Activated CD4-positive, alpha-beta T cell treated with anti-CD3 and anti-CD28 coated beads for 36 hours (primary cell): ENCODE measurements at regions not wholly inside any gene's neighbourhood (a gene's known extent, or its start where the extent isn't known, plus 50 kb on each side); places are given as distances from the start of the nearest gene placed in this dataset.

Source experiments
- ATAC-seq: fragments of 200-7000 bp; cut with Tn5 transposase; one replicate; pipeline ENCODE4 v1.10.0; 2021; ENCODE audit warnings: mild to moderate bottlenecking, moderate library complexity
- CTCF ChIA-PET: fragments of 350-600 bp; sonication (Branson Sonifier 250); formaldehyde crosslinking; loops from one replicate; lab custom pipeline; 2021; ENCODE audit warnings: antibody characterized with exemption; lab: Charles Lee
- POLR2A ChIA-PET: fragments of 350-600 bp; sonication (Branson Sonifier 250); formaldehyde crosslinking; loops from one replicate; lab custom pipeline; 2021; ENCODE audit warnings: antibody characterized with exemption, inconsistent platforms; lab: Charles Lee
- DNase-seq: peaks from one replicate; pipeline ENCODE4 v3.0.0-alpha.2; 2020
- H3K27ac Mint-ChIP-seq: one replicate; pipeline ENCODE4 v1.8.0; 2021; ENCODE audit warnings: mixed read lengths
- H3K27me3 Mint-ChIP-seq: one replicate; pipeline ENCODE4 v1.8.0; 2021; ENCODE audit warnings: mixed read lengths
- H3K36me3 Mint-ChIP-seq: one replicate; pipeline ENCODE4 v1.8.0; 2021; ENCODE audit warnings: low read depth, mixed read lengths
- H3K4me1 Mint-ChIP-seq: one replicate; pipeline ENCODE4 v1.8.0; 2021; ENCODE audit warnings: mixed read lengths
- H3K4me3 Mint-ChIP-seq: one replicate; pipeline ENCODE4 v1.8.0; 2021; ENCODE audit warnings: mild to moderate bottlenecking, moderate library complexity, mixed read lengths
- H3K9me3 Mint-ChIP-seq: one replicate; pipeline ENCODE4 v1.8.0; 2021; ENCODE audit warnings: low read depth, mixed read lengths
- intact Hi-C, 2 experiments: fragments of 100-400 bp; cut with DNase I in 1 of 2; cut with micrococcal nuclease in 1 of 2; formaldehyde crosslinking; loops; one replicate each; pipeline versions ENCODE4 v1.14.2 to v1.15.1; 2022 to 2024; cut with DNase I, micrococcal nuclease

DNA sequence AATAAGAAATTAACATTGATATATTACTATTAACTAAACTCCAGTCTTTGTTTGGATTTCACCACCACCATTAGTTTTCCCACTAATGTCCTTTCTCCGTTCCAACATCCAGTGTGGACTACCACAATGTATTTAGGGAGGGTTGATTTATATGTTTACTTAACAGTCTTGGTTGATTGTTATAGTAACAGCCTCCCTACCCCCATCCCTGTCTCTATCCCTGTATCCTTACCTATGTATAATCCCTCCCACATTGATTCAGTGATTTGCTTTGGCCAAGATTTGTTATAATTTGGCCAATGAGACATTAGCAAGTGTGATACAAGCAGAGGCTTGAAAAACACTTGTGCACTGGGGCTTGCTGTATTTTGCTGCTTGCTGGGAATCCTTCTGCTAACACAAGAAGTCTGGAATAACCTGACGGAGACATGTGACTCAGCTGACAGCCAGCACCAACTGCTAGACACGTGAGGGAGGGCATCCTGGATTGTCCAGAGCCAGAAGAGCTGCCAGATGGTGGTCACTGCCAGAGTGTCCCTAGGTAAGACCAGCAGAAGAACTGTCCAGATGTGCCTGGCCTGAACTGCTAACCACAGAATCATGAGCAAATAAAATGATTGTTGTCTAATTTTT is 51.2 kb upstream of the TCF7 start:
- ChIA-PET POLR2A (no interaction called here), CTCF (interaction anchor here (0.7 to 6.2 kb wide), 3 partner anchors 23 to 76 kb away, joined by 3 to 33 read pairs (median 12); no protein-coding TSS in a partner anchor)
- Mint-ChIP-seq H3K27me3 (no peaks in the 10 kb centered on the region), H3K4me1 (peaks cover 23% of the 10 kb centered on the region), H3K4me3 (no peak overlapping the region), H3K27ac (no peak overlapping the region), H3K36me3 (no peaks in the 10 kb centered on the region), H3K9me3 (no peaks in the 10 kb centered on the region)
- ATAC-seq (no peak), DNase-seq (no peak)
- intact Hi-C loops: no loop called here

- H3K36me3 Mint-ChIP-seq: no peaks in the 10 kb centered on the region
- no peak overlapping the region for H3K27ac Mint-ChIP-seq
- H3K9me3 Mint-ChIP-seq: no peaks in the 10 kb centered on the region
- DNase-seq (no peak), ATAC-seq (no peak)
- H3K4me1 Mint-ChIP-seq: peaks cover 18% of the 10 kb centered on the region
- POLR2A ChIA-PET: no interaction called here
- intact Hi-C loops: no loop called here
- no peak overlapping the region for H3K4me3 Mint-ChIP-seq
- CTCF ChIA-PET: interaction anchor here (1.0 to 3.2 kb wide), 6 partner anchors 8 to 91 kb away, joined by 4 to 24 read pairs (median 5); no protein-coding TSS in a partner anchor
- H3K27me3 Mint-ChIP-seq: no peaks in the 10 kb centered on the region
These were observed 54.6 kb upstream of the TCF7 start for GRCh38 chr5:134059758-134060495.

GRCh38 chr5:134055015-134055414 is 50.2 kb upstream of the VDAC1 start:
- no peaks in the 10 kb centered on the region for H3K27me3 Mint-ChIP-seq
- no peak overlapping the region for H3K4me3 Mint-ChIP-seq
- H3K4me1 Mint-ChIP-seq: peaks cover 61% of the 10 kb centered on the region
- ChIA-PET POLR2A (no interaction called here), CTCF (interaction anchor here (0.6 to 2.6 kb wide), 4 partner anchors 10 to 168 kb away, joined by 3 to 17 read pairs (median 3); no protein-coding TSS in a partner anchor)
- intact Hi-C loops: no loop called here
- ATAC-seq: no peak
- H3K27ac Mint-ChIP-seq: no peak overlapping the region
- H3K36me3 Mint-ChIP-seq: no peaks in the 10 kb centered on the region
- no peak for DNase-seq
- H3K9me3 Mint-ChIP-seq: no peaks in the 10 kb centered on the region
